Neural crest cell (in vitro differentiated cells): ENCODE measurements at regions not wholly inside any gene's neighbourhood (a gene's known extent, or its start where the extent isn't known, plus 50 kb on each side); places are given as distances from the start of the nearest gene placed in this dataset.

Experiments
- DNase-seq: peaks from one replicate; pipeline ENCODE4 v3.0.0; 2021; ENCODE audit warnings: low read depth, mixed read lengths, low spot score
- H3K27ac Mint-ChIP-seq: one replicate; pipeline ENCODE4 v1.8.0; 2021; ENCODE audit warnings: mild to moderate bottlenecking, mixed read lengths; ENCODE audit not compliant: unreplicated experiment
- H3K27me3 Mint-ChIP-seq: 2 replicates; pipeline ENCODE4 v1.8.0; 2021; ENCODE audit warnings: low read depth, mild to moderate bottlenecking, mixed read lengths
- H3K36me3 Mint-ChIP-seq: 2 replicates; pipeline ENCODE4 v1.8.0; 2021; ENCODE audit warnings: low read depth, mild to moderate bottlenecking, mixed read lengths
- H3K4me1 Mint-ChIP-seq: 2 replicates; pipeline ENCODE4 v1.8.0; 2021; ENCODE audit warnings: mixed read lengths
- H3K4me3 Mint-ChIP-seq: one replicate; pipeline ENCODE4 v1.8.0; 2021; ENCODE audit warnings: mild to moderate bottlenecking, mixed read lengths
- H3K9me3 Mint-ChIP-seq: 2 replicates; pipeline ENCODE4 v1.8.0; 2021; ENCODE audit warnings: mixed read lengths
- CTCF ChIP-seq: fragments of 200-600 bp; sonication (generic); conservative IDR thresholded peaks from 2 replicates; pipeline ENCODE4 v1.5.0; 2021; ENCODE audit warnings: antibody characterized with exemption, mild to moderate bottlenecking

GRCh38 chr7:142689439-142690120 is 59.7 kb upstream of the PRSS1 start:
- Mint-ChIP-seq H3K9me3 (no peaks in the 10 kb centered on the region), H3K27me3 (peaks cover 10% of the 10 kb centered on the region), H3K4me1 (no peaks in the 10 kb centered on the region), H3K27ac (no peak overlapping the region), H3K36me3 (no peaks in the 10 kb centered on the region), H3K4me3 (no peak overlapping the region)
- DNase-seq = no peak
- TF ChIP-seq CTCF = peak; percentile 31

- H3K4me3 Mint-ChIP-seq = no peak overlapping the region
- H3K4me1 Mint-ChIP-seq = no peaks in the 10 kb centered on the region
- no peak overlapping the region for H3K27ac Mint-ChIP-seq
- no peaks in the 10 kb centered on the region for H3K36me3 Mint-ChIP-seq
- no peaks in the 10 kb centered on the region for H3K9me3 Mint-ChIP-seq
- H3K27me3 Mint-ChIP-seq = peaks cover 14% of the 10 kb centered on the region
- no peak for DNase-seq
- TF ChIP-seq CTCF = no peak
Measured at GRCh38 chr7:142685877-142686508, 63.3 kb upstream of the PRSS1 start.

- no peak for TF ChIP-seq CTCF
- peaks cover 6% of the 10 kb centered on the region for H3K27me3 Mint-ChIP-seq
- H3K4me3 Mint-ChIP-seq = no peak overlapping the region
- no peaks in the 10 kb centered on the region for H3K9me3 Mint-ChIP-seq
- H3K36me3 Mint-ChIP-seq = no peaks in the 10 kb centered on the region
- no peak overlapping the region for H3K27ac Mint-ChIP-seq
- H3K4me1 Mint-ChIP-seq = no peaks in the 10 kb centered on the region
- no peak for DNase-seq
Measured at GRCh38 chr7:142681314-142682092, 67.8 kb upstream of the PRSS1 start.

GRCh38 chr7:142671506-142671905 is 77.8 kb upstream of the PRSS1 start:
- Mint-ChIP-seq H3K4me3 (no peak overlapping the region), H3K27ac (no peak overlapping the region), H3K27me3 (peaks cover 2% of the 10 kb centered on the region), H3K9me3 (peaks cover 3% of the 10 kb centered on the region), H3K36me3 (no peaks in the 10 kb centered on the region), H3K4me1 (no peaks in the 10 kb centered on the region)
- no peak for TF ChIP-seq CTCF
- DNase-seq = no peak

- peaks cover 3% of the 10 kb centered on the region for H3K9me3 Mint-ChIP-seq
- H3K4me3 Mint-ChIP-seq = no peak overlapping the region
- peaks cover 2% of the 10 kb centered on the region for H3K27me3 Mint-ChIP-seq
- H3K36me3 Mint-ChIP-seq = no peaks in the 10 kb centered on the region
- H3K27ac Mint-ChIP-seq = no peak overlapping the region
- no peak for TF ChIP-seq CTCF
- DNase-seq = no peak
- H3K4me1 Mint-ChIP-seq = no peaks in the 10 kb centered on the region
Measured at GRCh38 chr7:142670511-142670910, 78.8 kb upstream of the PRSS1 start.
